ENCODE measurements at regions not wholly inside any gene's neighbourhood (a gene's known extent, or its start where the extent isn't known, plus 50 kb on each side); places are given as distances from the start of the nearest gene placed in this dataset.

- TF ChIP-seq CTCF (optimal IDR thresholded peaks at IDR 0.05 in 1 of 3, IDR thresholded peaks at IDR 0.05 in 1 of 3, conservative IDR thresholded peaks at IDR 0.05 in 1 of 3; ENCODE audit: extremely low read depth in 1 of 3, insufficient read depth in 2 of 3, low read length in 3 of 3), result no peak
- TF ChIP-seq EZH2 (IDR thresholded peaks at IDR 0.05; ENCODE audit: low read length), result no peak
Measured at GRCh38 chr2:129927696-129928095, 51.8 kb upstream of the RAB6C start.
